ENCODE measurements at regions not wholly inside any gene's neighbourhood (a gene's known extent, or its start where the extent isn't known, plus 50 kb on each side); places are given as distances from the start of the nearest gene placed in this dataset.

- no peak for DNase-seq
Measured at GRCh38 chr3:7793786-7794185, 707.8 kb upstream of the LMCD1 start.

- DNase-seq: no peak
Measured at GRCh38 chr3:7798276-7798675, 703.3 kb upstream of the LMCD1 start.

GRCh38 chr3:7800006-7800780, 701.4 kb upstream of the LMCD1 start:
- DNase-seq: peak in 2 of 6 experiments; percentile 14 to 19

GRCh38 chr3:7812490-7812889, 689.1 kb upstream of the LMCD1 start:
- no peak for DNase-seq

GRCh38 chr3:7813365-7813764, 688.3 kb upstream of the LMCD1 start:
- no peak for DNase-seq

GRCh38 chr3:7817239-7817638, 684.4 kb upstream of the LMCD1 start:
- no peak for DNase-seq

- DNase-seq: no peak
Measured at GRCh38 chr3:7820969-7821368, 680.7 kb upstream of the LMCD1 start.

GRCh38 chr3:7821858-7822257, 679.8 kb upstream of the LMCD1 start:
- no peak for DNase-seq

GRCh38 chr3:7841451-7841850, 660.2 kb upstream of the LMCD1 start:
- no peak for DNase-seq

GRCh38 chr3:7843441-7843840, 658.2 kb upstream of the LMCD1 start:
- DNase-seq: no peak

GRCh38 chr3:7847021-7847420, 654.6 kb upstream of the LMCD1 start:
- no peak for DNase-seq

GRCh38 chr3:7847521-7847920, 654.1 kb upstream of the LMCD1 start:
- no peak for DNase-seq

- no peak for DNase-seq
Measured at GRCh38 chr3:7854266-7854665, 647.4 kb upstream of the LMCD1 start.

GRCh38 chr3:7854721-7855120, 646.9 kb upstream of the LMCD1 start:
- no peak for DNase-seq

- DNase-seq: no peak
Measured at GRCh38 chr3:7865611-7866010, 636.0 kb upstream of the LMCD1 start.

- no peak for DNase-seq
Measured at GRCh38 chr3:7867587-7867986, 634.0 kb upstream of the LMCD1 start.

- DNase-seq: no peak
Measured at GRCh38 chr3:7871003-7871560, 630.5 kb upstream of the LMCD1 start.

GRCh38 chr3:7874116-7874515, 627.5 kb upstream of the LMCD1 start:
- no peak for DNase-seq

GRCh38 chr3:7875925-7876324, 625.7 kb upstream of the LMCD1 start:
- no peak for DNase-seq

- peak; percentile 3 to 85 (median 64) for DNase-seq
Measured at GRCh38 chr3:7876741-7877297, 624.8 kb upstream of the LMCD1 start.

- no peak for DNase-seq
Measured at GRCh38 chr3:7877312-7877711, 624.3 kb upstream of the LMCD1 start.

- no peak for DNase-seq
Measured at GRCh38 chr3:7879572-7879971, 622.1 kb upstream of the LMCD1 start.

- no peak for DNase-seq
Measured at GRCh38 chr3:7881946-7882345, 619.7 kb upstream of the LMCD1 start.

- DNase-seq: no peak
Measured at GRCh38 chr3:7897655-7898054, 604.0 kb upstream of the LMCD1 start.

GRCh38 chr3:7913283-7913682, 588.3 kb upstream of the LMCD1 start:
- no peak for DNase-seq

Data from stimulated activated naive CD4-positive, alpha-beta T cell (primary cell).